Iris pigment epithelial cell (primary cell): ENCODE measurements at regions not wholly inside any gene's neighbourhood (a gene's known extent, or its start where the extent isn't known, plus 50 kb on each side); places are given as distances from the start of the nearest gene placed in this dataset.

Source experiments
- DNase-seq: peaks from one replicate; pipeline ENCODE4 v3.0.0-alpha.2; 2011; ENCODE audit warnings: low read depth

GRCh38 chr2:163541943-163542342, 193.9 kb downstream of the FIGN start:
- no peak for DNase-seq

DNA sequence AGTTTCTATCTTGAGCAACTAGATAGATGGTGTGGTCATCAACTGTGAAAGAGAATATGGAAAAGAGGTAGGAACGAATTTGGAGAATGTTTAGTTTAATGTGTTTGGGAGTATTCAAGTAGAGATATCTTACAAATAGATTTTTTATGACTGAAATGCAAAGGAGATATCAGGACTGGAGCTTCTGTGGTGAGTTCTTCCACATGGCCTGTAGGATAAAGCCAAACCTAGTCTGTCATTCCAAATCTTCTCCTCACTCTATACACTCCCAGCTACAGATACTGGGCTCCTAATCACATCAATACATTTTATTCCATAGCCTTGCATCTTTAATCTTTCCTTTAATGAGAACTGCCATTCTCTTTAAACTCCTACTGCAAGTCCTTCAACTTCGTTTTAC, 194.3 kb downstream of the FIGN start:
- no peak for DNase-seq

DNA sequence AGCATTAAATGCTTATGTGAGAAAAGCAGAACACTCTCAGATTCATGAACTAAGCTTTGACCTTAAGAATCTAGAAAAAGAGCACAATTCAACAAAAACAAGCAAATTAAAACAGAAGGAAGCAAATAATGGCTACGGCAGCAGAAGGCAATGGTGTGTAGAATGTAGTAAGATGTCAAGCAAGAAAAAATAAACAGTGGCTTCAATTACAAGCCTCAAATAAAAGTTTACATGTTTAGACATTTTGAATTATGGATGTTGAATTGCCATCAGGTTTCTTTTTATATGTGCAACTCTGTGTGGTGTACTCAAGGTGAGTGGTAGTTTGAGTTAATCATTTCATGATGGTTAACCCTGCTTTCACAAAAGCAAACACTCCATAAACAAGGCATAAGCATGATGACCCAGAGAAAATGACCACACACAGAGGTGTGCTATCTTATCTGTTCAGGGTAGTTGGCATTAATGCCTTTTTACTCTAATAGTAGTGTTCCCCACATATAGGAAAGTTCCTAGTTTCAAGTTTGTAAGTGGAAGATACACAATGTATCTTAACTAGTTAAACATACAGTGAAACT, 207.1 kb downstream of the FIGN start:
- no peak for DNase-seq

DNA sequence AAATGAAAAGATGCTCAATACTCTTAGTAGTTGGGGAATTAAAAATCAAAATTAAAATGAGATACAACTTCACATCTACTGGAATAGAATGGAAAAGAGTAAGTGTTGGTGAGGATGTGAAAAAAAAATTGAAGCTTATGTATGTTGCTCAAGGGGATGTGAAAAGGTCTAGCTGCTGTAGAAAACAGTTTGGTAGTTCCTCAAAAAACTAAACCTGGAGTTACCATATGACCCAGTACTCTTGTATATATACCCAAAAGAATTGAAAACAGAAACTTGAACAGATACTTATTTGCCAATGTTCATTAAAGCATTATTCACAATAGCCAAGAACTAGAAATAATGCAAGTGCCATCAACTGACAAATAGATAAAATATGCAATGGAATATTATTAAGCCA, 208.4 kb downstream of the FIGN start:
- no peak for DNase-seq

GRCh38 chr2:163518762-163519161, 217.0 kb downstream of the FIGN start:
- DNase-seq = no peak

- no peak for DNase-seq
Measured at GRCh38 chr2:163515836-163516235, 220.0 kb downstream of the FIGN start.

- no peak for DNase-seq
Measured at GRCh38 chr2:163505281-163505680, 230.5 kb downstream of the FIGN start.

- no peak for DNase-seq
Measured at GRCh38 chr2:163493359-163494298, 242.2 kb downstream of the FIGN start.

GRCh38 chr2:163491850-163492249, 244.0 kb downstream of the FIGN start:
- DNase-seq = no peak

DNA sequence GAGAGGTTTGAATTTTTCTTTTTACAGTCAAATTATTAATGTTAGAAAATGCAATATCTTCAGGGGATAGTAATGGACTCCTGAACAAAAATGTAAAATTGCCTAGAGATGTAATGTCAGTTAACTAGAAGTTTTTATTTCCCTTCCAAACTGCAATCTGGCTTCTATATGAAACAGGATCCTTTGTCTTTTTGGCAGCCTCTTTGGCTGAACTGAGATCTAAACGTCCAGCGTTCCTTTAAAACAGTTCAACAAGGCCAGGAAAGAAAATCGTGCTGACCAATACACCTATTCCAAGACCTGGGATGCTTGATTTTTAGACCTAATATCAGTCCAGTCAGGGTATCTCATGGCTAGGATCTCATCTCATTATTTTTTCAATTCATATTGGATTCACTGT, 245.5 kb downstream of the FIGN start:
- DNase-seq = no peak

GRCh38 chr2:163481515-163481914, 254.3 kb downstream of the FIGN start:
- no peak for DNase-seq

DNA sequence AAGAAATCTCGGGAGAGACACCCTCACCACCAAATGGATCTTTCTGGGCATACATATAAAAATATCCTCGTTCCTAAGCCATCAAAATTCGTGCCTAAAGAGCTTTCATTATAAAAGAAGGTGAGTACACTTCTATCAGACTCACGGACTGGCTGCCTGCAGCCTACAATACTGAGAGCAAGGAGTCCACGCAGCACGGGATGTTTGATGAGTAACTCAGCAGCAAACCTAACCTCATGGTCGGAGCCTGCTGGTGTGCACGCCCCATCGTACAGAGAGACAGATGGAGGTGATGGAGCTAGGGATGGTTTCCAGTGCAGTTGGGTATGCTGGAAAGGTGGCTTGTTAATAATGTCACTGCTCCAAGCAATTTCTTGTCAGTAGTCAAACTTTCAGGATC, 256.2 kb downstream of the FIGN start:
- no peak for DNase-seq

DNA sequence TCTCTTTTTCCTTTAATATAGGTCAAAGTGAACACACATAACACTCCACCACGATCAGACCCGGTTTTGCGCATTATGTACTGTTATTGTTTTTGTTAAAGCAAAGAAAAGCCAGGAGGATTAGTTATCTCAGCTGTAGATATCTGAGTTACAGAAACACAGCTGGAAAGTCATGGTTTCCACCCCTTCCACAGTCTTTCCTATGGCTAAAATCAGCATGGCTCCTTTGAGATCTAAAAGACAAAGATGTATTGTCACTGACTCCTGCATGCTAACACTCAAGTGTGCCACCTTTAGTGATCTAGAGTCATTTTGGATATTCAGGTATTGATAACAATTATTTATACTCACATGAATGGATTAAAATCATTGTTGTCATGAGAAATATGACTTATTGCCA, 260.0 kb downstream of the FIGN start:
- no peak for DNase-seq

DNA sequence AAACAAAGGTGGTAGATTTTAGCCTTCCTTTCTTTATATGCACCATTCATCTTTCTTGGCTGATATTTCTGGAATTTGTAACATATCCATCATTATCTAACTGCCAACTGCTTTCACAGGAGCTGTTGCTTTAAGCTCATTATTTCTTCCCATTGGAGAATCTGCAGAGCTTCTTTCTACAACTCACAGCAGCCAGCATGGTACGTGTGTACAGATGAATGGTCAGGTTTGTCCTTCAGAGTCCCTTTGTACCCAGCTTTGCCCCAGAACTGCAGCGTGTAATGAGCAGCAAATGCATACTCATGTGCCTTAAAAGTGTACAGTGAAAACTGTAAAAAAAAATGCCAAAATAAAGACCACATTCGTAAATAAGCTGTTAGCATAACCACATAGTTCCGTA, 260.9 kb downstream of the FIGN start:
- no peak for DNase-seq

DNA sequence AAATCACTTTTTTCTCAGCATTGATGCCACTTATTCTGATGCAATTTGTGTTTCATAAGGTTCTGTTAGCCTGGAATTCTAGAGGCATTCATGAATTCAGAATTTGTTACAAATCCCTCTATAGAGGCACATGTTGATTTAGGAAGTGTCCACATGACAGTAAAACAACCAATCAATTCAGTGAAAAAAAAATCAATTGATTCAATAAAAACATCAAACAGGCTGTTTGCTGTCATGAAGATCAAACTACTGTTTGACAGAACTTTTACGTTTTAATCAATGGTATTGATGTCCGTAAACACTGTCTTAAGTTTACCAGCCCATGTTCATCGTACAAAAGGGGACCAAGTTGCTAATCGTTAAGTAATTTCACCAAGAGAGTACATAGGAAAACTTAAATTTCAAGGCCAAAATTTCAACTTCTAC, 261.5 kb downstream of the FIGN start:
- DNase-seq = no peak

- DNase-seq = peak; percentile 27
Measured at GRCh38 chr2:163471947-163472346, 263.9 kb downstream of the FIGN start.

GRCh38 chr2:163469561-163469962, 266.2 kb downstream of the FIGN start:
- DNase-seq = no peak

GRCh38 chr2:163467251-163467630, 268.6 kb downstream of the FIGN start:
- no peak for DNase-seq

GRCh38 chr2:163466331-163467250, 269.2 kb downstream of the FIGN start:
- DNase-seq = no peak

GRCh38 chr2:163465440-163465839, 270.4 kb downstream of the FIGN start:
- no peak for DNase-seq

DNA sequence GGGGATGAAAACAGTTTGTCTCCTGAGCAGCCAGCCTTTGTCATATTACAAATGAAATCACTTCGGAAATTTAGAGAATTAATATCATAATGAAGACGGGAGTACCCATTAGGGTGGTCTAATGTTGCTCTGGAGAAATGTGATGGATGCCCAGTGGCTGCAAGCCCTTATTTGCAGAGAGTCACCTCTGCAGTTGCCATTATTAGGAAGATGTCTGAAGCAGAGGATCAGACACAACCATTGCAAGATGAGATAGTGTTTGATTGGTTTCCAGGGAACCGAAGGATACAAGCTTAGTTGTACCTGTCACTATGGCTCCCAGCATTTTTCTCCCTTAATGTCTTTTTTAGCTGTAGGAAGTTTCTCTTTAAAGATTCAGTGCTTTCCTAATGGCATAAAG, 272.4 kb downstream of the FIGN start:
- no peak for DNase-seq

DNA sequence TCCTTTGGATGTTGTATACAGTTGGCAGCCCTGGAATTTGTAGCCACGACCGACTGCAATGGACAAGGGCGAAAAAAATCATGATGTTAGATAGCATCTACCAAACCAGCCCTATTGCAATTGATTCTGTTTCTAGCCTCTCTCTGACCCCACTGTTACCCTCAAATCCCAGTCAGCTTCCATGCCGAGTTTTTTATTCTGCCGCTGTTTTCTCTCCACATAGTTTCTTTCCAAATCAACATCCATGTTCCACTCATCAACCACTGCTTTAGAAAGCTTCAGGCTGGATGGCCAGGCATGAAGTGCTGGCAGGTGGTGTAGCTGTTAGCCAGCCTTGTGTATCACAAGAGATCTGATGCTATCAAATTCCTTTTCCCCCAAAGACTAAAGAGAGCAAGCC, 272.8 kb downstream of the FIGN start:
- DNase-seq = no peak

DNA sequence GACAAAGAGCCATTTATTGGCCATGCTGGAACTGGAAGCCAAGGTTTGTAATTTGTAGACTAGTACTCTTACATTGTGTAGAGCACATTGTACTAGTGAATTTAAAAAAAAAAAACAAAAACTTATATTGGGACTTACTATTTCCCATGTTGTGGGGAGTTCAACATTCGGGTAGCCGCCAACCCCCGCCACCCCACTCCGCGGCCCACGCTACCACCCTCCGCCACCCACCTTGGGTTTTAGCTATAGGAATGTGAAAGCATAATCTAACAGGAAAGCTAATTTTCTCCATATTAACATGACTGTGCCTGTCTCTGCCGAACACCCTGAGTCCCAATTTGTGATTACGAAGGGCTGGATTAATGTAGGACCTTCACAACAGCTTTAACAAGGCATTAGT, 275.8 kb downstream of the FIGN start:
- no peak for DNase-seq
